NAMALWA (cell line): ENCODE measurements at regions not wholly inside any gene's neighbourhood (a gene's known extent, or its start where the extent isn't known, plus 50 kb on each side); places are given as distances from the start of the nearest gene placed in this dataset.

Source experiments
- DNase-seq: peaks from one replicate; pipeline ENCODE4 v3.0.0-alpha.2; 2015; ENCODE audit warnings: low spot score

GRCh38 chr18:21997207-21998143 lies 171.9 kb upstream of the GATA6 start:
- DNase-seq = peak; percentile 66

- DNase-seq = no peak
Observed at GRCh38 chr18:21998486-21998885, 170.9 kb upstream of the GATA6 start.

- DNase-seq = no peak
Observed at GRCh38 chr18:22001912-22002487, 167.4 kb upstream of the GATA6 start.

GRCh38 chr18:22005191-22005841 lies 164.1 kb upstream of the GATA6 start:
- no peak for DNase-seq

- DNase-seq = no peak
Observed at GRCh38 chr18:22006458-22006857, 162.9 kb upstream of the GATA6 start.

GRCh38 chr18:22009242-22009641 lies 160.1 kb upstream of the GATA6 start:
- DNase-seq = no peak

- DNase-seq = no peak
Observed at GRCh38 chr18:22013993-22014392, 155.4 kb upstream of the GATA6 start.

- no peak for DNase-seq
Observed at GRCh38 chr18:22015156-22015555, 154.2 kb upstream of the GATA6 start.

- no peak for DNase-seq
Observed at GRCh38 chr18:22018366-22018765, 151.0 kb upstream of the GATA6 start.

- DNase-seq = no peak
Observed at GRCh38 chr18:22019193-22019592, 150.2 kb upstream of the GATA6 start.

GRCh38 chr18:22020127-22020866 lies 149.1 kb upstream of the GATA6 start:
- DNase-seq = no peak

GRCh38 chr18:22020867-22021370 lies 148.5 kb upstream of the GATA6 start:
- no peak for DNase-seq

GRCh38 chr18:22021701-22022100 lies 147.7 kb upstream of the GATA6 start:
- no peak for DNase-seq

- DNase-seq = no peak
Observed at GRCh38 chr18:22024924-22025323, 144.5 kb upstream of the GATA6 start.

- DNase-seq = no peak
Observed at GRCh38 chr18:22026362-22026761, 143.0 kb upstream of the GATA6 start.

GRCh38 chr18:22026889-22027288 lies 142.5 kb upstream of the GATA6 start:
- no peak for DNase-seq

- no peak for DNase-seq
Observed at GRCh38 chr18:22031611-22032010, 137.8 kb upstream of the GATA6 start.

GRCh38 chr18:22032392-22032961 lies 136.9 kb upstream of the GATA6 start:
- no peak for DNase-seq

GRCh38 chr18:22033085-22033484 lies 136.3 kb upstream of the GATA6 start:
- DNase-seq = no peak

- DNase-seq = no peak
Observed at GRCh38 chr18:22034276-22034675, 135.1 kb upstream of the GATA6 start.

GRCh38 chr18:22040533-22040932 lies 128.9 kb upstream of the GATA6 start:
- no peak for DNase-seq

GRCh38 chr18:22043837-22044236 lies 125.6 kb upstream of the GATA6 start:
- DNase-seq = no peak
